Loucy (cell line): ENCODE measurements at regions not wholly inside any gene's neighbourhood (a gene's known extent, or its start where the extent isn't known, plus 50 kb on each side); places are given as distances from the start of the nearest gene placed in this dataset.
A peak's percentile ranks its signal among the peaks of the same experiment; 100 is the strongest.

ENCODE experiments used
- H2AFZ ChIP-seq: fragments of 200-600 bp; sonication (generic); 2 replicates; pipeline ENCODE4 v1.6.0; 2016; ENCODE audit warnings: antibody characterized with exemption, mild to moderate bottlenecking, low read length, moderate library complexity
- H3F3A ChIP-seq: fragments of 200-600 bp; 2 replicates; pipeline ENCODE4 v1.6.0; 2016; ENCODE audit warnings: antibody characterized with exemption, low read depth, mild to moderate bottlenecking
- H3K27me3 ChIP-seq: fragments of 200-600 bp; sonication (generic); 2 replicates; pipeline ENCODE4 v1.6.1; 2014; ENCODE audit warnings: low read length, mild to moderate bottlenecking; ENCODE audit not compliant: insufficient read depth, poor library complexity, severe bottlenecking
- H3K36me3 ChIP-seq: fragments of 200-600 bp; sonication (generic); 2 replicates; pipeline ENCODE4 v1.6.1; 2016; ENCODE audit warnings: low read length; ENCODE audit not compliant: insufficient read depth
- H3K4me1 ChIP-seq: fragments of 200-600 bp; sonication (generic); 2 replicates; pipeline ENCODE4 v1.5.1; 2014; ENCODE audit warnings: low read length, mild to moderate bottlenecking; ENCODE audit not compliant: insufficient read depth, poor library complexity, severe bottlenecking
- H3K4me2 ChIP-seq: fragments of 200-600 bp; sonication (generic); 2 replicates; pipeline ENCODE4 v1.6.0; 2014; ENCODE audit warnings: antibody characterized with exemption, low read length, low read depth, mild to moderate bottlenecking; ENCODE audit not compliant: poor library complexity, severe bottlenecking
- H3K4me3 ChIP-seq: fragments of 200-600 bp; sonication (generic); 2 replicates; pipeline ENCODE4 v1.5.1; 2014; ENCODE audit warnings: low read length, mild to moderate bottlenecking, mixed read lengths; ENCODE audit not compliant: poor library complexity, severe bottlenecking
- H3K79me2 ChIP-seq: fragments of 200-600 bp; sonication (generic); 2 replicates; pipeline ENCODE4 v1.6.1; 2014; ENCODE audit warnings: low read length; ENCODE audit not compliant: insufficient read depth
- H3K9ac ChIP-seq: fragments of 200-600 bp; sonication (generic); 2 replicates; pipeline ENCODE4 v1.6.0; 2014; ENCODE audit warnings: mild to moderate bottlenecking, low read depth, low read length, moderate library complexity; ENCODE audit not compliant: poor library complexity, severe bottlenecking
- H3K9me2 ChIP-seq: fragments of 200-600 bp; sonication (generic); replicated peaks from 2 replicates; pipeline ENCODE4 v1.6.1; 2016; ENCODE audit warnings: low read depth, low read length, mixed read lengths
- H3K9me3 ChIP-seq: fragments of 200-600 bp; sonication (generic); 2 replicates; pipeline ENCODE4 v1.6.1; 2014; ENCODE audit warnings: mild to moderate bottlenecking, antibody characterized with exemption, low read length, low read depth; ENCODE audit not compliant: insufficient read depth
- H4K20me1 ChIP-seq: fragments of 200-600 bp; sonication (generic); 2 replicates; pipeline ENCODE4 v1.6.0; 2014; ENCODE audit warnings: antibody characterized with exemption, low read length, mild to moderate bottlenecking; ENCODE audit not compliant: insufficient read depth, poor library complexity, severe bottlenecking
- CTCF ChIP-seq: fragments of 200-600 bp; sonication (generic); conservative IDR thresholded peaks from 2 replicates; pipeline ENCODE4 v1.5.1; 2014; ENCODE audit warnings: mild to moderate bottlenecking, antibody characterized with exemption, low read length
- EZH2phosphoT487 ChIP-seq: fragments of 200-600 bp; IDR thresholded peaks from 2 replicates; pipeline ENCODE4 v1.6.1; 2018; ENCODE audit warnings: antibody characterized with exemption, mild to moderate bottlenecking, moderate library complexity, borderline replicate concordance

GRCh38 chr5:173451031-173451430 lies 122.8 kb upstream of the STC2 start:
- no peaks in the 10 kb centered on the region for H3K9me2 ChIP-seq
- no peaks in the 10 kb centered on the region for H3K36me3 ChIP-seq
- no peak overlapping the region for H3K9ac ChIP-seq
- H3F3A ChIP-seq, result no peaks in the 10 kb centered on the region
- H2AFZ ChIP-seq, result 0 out of 2 replicates have a peak overlapping the region, but pooled peaks have one; percentile 43
- H3K4me1 ChIP-seq, result peaks cover 1% of the 10 kb centered on the region
- H3K79me2 ChIP-seq, result no peaks in the 10 kb centered on the region
- TF ChIP-seq CTCF (peak; percentile 57), EZH2phosphoT487 (no peak)
- no peaks in the 10 kb centered on the region for H3K9me3 ChIP-seq
- H3K27me3 ChIP-seq, result no peaks in the 10 kb centered on the region
- no peaks in the 10 kb centered on the region for H4K20me1 ChIP-seq
- no peak overlapping the region for H3K4me3 ChIP-seq
- no peak overlapping the region for H3K4me2 ChIP-seq

GRCh38 chr5:173450188-173450587 lies 122.0 kb upstream of the STC2 start:
- Histone ChIP-seq H3K9me3 (no peaks in the 10 kb centered on the region), H3K9ac (no peak overlapping the region), H3F3A (no peaks in the 10 kb centered on the region), H3K9me2 (no peaks in the 10 kb centered on the region), H3K36me3 (no peaks in the 10 kb centered on the region), H3K4me3 (no peak overlapping the region), H2AFZ (no peak overlapping the region), H4K20me1 (no peaks in the 10 kb centered on the region), H3K79me2 (no peaks in the 10 kb centered on the region), H3K4me1 (no peaks in the 10 kb centered on the region), H3K27me3 (no peaks in the 10 kb centered on the region), H3K4me2 (no peak overlapping the region)
- no peak for TF ChIP-seq CTCF
- no peak for TF ChIP-seq EZH2phosphoT487

DNA sequence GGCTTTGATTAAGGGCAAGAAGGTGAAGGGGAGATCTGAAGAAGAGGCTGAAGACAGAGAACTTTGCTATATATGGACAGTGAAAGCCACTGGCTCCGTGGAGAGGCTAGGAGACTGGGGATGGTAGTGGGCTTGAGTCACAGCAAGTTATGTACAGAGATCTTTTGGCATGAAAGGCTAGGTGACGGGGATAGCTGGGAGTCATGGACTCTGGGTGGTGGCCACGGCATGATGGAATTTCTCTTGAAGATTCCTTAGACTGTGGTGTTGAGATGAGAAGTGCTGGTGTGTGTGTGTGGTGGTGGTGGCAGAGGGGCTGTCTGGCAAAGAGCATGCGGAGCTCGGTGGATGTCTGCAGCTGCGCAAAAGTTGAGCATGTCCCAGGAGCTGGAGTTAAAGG lies 120.6 kb upstream of the STC2 start:
- Histone ChIP-seq H3K79me2 (no peaks in the 10 kb centered on the region), H3K4me2 (no peak overlapping the region), H3K9ac (no peak overlapping the region), H3F3A (no peaks in the 10 kb centered on the region), H3K9me2 (no peaks in the 10 kb centered on the region), H4K20me1 (no peaks in the 10 kb centered on the region), H3K4me1 (no peaks in the 10 kb centered on the region), H3K36me3 (no peaks in the 10 kb centered on the region), H3K4me3 (no peak overlapping the region), H3K9me3 (no peaks in the 10 kb centered on the region), H2AFZ (no peak overlapping the region), H3K27me3 (no peaks in the 10 kb centered on the region)
- no peak for TF ChIP-seq CTCF
- TF ChIP-seq EZH2phosphoT487, result no peak
